Stimulated activated CD4-positive, alpha-beta T cell treated with anti-CD3 and anti-CD28 coated beads, Interleukin-15, amount 100 ng/mL, for 48 hours (primary cell): ENCODE measurements at regions not wholly inside any gene's neighbourhood (a gene's known extent, or its start where the extent isn't known, plus 50 kb on each side); places are given as distances from the start of the nearest gene placed in this dataset.

Experiments
- DNase-seq, 2 donors: peaks; one replicate each; pipeline ENCODE4 v3.0.0-alpha.2; 2020; ENCODE audit warnings: low read depth in 2 of 2

- no peak for DNase-seq
Measured at GRCh38 chr15:91521548-91521947, 332.0 kb upstream of the SLCO3A1 start.

DNA sequence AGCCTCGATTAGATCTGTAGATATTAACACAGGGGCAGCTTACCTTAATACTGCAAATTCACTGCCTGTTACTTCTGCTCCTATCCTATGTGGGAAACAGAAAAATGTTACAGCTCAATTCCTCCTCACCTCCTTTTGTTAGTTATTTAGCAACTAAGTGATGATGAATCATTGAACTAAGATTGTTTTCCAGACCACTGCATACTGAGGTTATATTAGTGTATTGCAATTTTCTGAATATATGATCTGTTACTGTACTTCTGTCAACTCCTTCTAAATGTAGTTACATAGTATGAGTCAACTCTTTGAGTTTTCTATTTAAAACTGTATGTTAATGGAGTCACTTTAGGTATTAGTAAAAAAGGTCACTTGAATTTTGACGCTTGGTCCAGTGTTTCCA lies 331.5 kb upstream of the SLCO3A1 start:
- no peak for DNase-seq

DNA sequence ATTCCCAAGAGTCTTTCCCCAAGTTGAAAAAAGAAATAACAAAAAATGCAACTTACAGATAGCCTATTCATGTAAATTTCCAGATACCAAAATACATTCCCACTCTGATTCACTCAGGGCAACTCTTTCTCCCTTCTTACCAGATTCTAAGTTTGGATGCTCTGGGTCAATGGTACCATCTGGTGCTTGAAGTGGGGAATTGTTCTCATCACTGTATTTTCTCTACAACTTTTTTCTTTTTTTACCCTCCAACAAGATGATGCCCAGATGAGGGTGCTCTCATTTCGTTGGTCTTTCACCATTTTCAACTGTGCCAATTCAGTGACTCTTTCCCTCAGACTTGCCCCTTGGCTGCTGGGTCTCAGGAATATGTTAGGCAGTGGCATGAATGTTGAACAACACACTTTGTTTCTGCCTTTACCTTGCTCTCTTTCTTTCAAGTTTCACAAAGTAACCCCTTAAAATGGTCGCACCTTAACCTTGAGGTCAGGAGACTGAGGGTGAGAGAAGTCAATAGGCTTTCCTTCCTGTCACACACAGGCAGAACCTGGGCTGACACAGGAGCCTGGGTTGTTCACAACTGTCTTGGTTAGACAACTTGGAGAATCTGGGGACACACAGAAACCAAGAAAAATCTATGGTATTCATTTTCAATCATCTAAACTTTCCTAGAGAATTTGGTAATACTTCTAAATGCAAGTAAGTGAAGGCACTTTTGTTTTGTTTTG lies 330.7 kb upstream of the SLCO3A1 start:
- no peak for DNase-seq

GRCh38 chr15:91523596-91523995 lies 329.9 kb upstream of the SLCO3A1 start:
- DNase-seq, result no peak

GRCh38 chr15:91524534-91524933 lies 329.0 kb upstream of the SLCO3A1 start:
- DNase-seq, result no peak

GRCh38 chr15:91525751-91526150 lies 327.8 kb upstream of the SLCO3A1 start:
- no peak for DNase-seq

DNA sequence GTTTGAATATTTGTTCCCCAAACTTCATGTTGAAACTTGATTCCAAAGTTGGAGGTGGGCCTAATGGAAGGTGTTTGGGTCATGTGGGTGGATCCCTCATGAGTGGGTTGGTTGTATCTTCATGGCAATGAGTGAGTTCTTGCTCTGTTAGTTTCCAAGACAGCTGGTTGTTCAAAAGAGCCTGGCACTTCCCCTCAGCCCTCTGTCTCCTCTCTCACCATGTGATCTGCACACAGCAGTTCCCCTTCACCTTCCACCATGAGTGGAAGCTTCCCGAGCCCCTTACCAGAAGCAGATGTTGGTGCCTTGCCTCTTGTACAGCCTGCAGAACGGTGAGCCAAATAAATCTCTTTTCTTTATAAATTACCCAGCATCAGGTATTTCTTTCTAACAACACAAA lies 327.1 kb upstream of the SLCO3A1 start:
- no peak for DNase-seq

DNA sequence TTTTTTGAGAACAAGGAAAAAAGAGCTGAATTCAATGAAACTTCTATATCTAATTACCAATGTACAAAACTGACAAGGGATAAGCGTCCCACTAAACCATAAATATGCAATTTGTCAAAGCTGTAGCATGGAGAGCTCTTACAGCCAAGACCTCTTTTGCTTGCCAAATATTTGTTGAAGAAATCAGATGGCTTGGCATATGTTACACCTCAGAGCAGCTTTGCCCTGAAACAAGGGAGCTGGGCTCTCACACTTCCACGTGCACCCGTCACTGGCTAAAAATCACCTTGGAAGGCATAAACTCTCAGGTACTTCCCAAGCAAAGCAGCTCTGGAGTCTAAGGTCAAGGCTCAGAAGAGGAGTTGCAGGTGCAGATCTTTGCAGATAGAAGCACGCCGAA lies 324.7 kb upstream of the SLCO3A1 start:
- no peak for DNase-seq

DNA sequence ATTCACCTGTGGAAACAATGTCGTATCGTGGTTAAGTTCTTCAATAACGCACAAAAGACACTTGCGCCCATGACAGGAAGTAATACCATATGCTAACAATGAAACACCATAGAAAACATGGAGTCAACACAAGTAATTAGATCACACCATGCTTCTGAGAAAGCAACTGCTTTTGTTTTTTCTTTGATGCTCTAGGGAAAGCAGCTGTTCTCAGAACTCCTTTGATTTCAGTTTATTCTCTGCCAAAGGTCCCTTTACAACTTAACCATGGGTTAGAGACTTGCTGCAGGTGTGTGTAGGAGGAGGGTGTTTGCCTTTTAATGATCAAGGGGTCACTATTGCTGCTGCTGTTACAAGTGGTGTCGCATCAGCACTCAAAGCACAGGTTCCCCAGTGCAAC lies 324.0 kb upstream of the SLCO3A1 start:
- DNase-seq, result no peak

DNA sequence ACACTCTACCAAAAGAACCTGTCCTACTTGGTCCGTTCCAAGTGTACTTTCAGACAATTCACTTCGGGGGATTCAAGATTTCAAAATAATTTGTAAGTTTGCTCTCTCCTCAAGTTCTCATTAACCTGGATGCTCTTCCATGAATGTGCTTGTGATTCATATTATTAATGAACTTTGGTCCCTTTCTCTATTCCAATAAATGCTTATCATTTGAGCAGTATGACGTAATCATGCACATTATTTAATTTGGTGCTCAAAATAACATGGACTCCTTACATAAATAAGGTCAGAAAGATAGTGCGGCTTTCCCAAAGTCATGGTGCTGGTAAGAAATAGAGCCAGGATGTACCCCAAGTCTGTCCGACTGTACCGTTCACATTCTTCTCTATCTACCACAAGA lies 323.2 kb upstream of the SLCO3A1 start:
- DNase-seq, result no peak

DNA sequence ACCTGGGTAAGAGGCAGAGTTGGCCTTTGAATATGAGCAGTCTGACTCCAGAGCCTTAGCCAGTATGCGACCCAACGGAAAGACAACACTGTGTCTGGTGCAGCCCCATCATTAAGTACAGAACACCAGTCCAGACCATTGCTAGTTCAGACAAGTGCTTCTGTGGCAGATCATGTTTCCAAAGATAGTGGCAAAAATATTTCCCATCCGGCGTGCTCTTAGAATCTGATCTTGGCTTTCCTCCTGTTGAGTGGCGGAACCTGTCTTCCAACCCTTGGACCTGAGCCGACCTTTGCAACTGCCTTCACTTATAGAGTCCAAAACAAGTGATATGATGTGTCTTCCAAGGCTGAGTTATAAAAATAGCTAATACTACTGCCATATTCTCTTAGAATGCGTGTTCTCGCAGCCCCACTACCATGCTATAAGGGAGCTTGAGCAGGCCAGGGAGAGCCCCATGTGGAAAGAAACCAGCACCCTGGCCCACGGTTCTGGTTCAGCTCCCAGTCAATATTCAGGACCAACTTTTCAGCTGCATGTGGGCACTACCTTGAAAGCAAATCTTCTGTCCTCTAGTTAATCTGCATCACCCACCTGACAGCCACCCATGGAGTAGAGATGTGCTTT lies 322.4 kb upstream of the SLCO3A1 start:
- no peak for DNase-seq

DNA sequence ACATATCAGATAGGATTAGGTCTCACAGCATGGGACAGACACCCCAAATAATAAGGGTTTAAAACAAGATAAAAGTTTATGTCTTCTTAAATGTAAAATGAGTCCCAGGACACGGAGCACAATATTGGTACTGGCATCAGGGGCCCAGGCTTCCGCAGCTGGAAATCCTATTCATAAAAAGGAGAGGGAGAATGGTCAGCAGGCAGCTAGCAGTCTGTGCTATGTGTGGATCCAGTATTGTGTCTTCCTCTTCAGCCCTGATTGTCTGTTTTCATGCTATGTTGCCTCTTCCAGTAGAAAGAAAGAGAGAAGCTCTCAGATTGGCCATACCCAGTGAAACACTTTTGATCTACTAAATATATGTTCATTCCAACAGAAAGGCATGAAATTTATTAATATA lies 319.3 kb upstream of the SLCO3A1 start:
- DNase-seq, result no peak

DNA sequence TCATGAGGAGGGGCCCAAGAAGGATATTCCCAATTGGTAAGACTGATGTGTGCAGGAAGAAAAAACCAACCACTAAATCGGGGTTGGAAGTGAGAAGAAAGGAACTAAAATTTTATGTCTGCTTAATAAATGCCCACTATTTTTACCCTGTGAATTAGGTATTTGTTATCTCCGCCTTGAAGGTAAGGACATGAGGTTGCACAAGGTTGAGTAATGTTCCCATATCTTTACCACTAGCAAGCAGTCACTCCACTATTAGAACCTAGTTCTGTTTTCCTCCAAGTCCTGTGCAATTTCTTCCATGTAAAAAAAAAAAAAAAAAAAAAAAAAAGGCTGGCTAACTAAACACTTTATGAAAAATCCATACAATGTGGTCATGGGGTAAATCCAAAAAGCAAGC lies 318.5 kb upstream of the SLCO3A1 start:
- DNase-seq, result no peak

DNA sequence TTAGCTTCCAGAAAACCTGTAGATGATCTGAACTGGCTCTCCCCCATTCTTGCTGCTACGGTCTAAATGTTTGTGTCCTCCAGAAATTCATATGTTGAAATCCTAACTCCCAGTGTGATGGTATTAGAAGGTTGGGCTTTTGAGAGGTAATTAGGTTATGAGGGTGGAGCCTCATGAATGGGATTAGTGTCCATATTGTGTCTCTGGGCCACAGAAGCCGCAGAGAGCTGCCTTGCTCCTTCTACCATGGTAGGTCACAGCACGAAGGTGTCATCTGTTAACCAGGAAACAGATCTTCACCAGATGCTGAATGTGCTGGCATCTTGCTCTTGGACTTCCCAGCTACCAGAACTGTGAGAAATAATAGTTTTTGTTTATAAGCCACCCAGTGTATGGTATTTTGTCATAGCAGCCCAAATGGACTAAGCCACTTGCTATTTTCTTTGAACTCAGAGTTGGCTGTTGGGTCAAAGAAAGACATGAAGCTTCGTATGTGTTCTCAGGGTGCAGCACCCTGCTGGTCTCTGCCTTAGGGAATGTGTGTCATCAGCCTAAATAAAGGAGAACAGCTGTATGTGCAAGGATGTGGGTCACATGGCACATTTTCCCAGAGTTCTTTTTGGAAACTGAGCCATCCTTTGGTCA lies 317.5 kb upstream of the SLCO3A1 start:
- no peak for DNase-seq

- no peak for DNase-seq
Measured at GRCh38 chr15:91537856-91538255, 315.7 kb upstream of the SLCO3A1 start.

DNA sequence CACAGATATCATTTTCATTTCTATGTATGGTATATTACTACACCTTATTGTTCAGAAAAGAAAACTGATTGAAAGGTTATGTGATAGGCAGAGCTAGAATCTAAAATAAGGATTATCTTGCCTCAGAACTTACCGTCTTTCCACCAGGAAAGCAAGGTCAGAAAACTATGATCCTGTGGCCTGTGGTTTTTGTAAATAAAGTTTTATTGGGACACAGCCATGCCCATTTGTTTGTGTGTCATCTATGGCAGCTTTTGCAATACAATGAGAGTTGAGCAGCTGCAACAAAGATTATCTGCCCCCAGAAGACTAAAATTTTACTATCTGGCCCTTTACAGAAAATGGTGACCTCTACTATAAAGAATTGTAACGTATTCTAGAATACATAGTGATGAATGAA lies 314.7 kb upstream of the SLCO3A1 start:
- no peak for DNase-seq

- no peak for DNase-seq
Measured at GRCh38 chr15:91541286-91541685, 312.2 kb upstream of the SLCO3A1 start.

DNA sequence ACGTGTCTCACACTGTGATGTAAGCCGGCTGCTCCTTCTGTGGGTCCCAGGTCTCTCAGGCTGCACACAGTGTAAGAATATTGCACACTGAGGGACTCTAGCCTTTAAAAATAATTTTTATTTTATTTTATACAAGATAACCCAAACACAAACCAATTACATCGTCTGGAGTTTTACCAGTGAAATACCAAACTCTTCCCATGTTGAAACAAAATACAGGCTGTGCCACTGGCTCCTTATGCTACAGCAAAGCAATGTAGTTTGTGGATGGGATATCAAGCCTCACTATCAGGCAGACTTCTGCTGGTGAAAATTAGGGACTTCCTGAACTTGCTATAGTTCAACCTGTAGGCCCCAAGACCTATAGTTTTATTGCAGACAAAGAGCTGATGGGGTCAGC lies 311.3 kb upstream of the SLCO3A1 start:
- DNase-seq, result no peak

DNA sequence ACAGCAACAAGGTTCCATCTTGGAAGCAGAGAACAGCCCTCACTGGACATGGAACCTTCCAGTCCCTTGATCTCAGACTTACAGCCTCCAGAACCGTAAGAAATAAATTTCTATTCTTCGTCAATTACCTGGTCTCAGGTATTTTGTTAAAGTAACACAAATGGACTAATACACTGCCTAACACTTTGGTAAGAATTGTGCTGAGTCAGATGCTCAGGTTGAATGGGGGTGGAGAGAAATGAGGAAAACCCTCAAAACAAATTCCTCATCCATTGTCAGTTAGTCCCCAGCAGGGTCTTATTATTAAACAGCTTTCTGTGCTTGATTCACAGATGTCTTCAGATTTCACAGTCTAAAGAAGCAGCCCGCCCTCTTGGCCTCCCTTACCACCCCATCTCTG lies 306.2 kb upstream of the SLCO3A1 start:
- DNase-seq, result no peak

GRCh38 chr15:91548549-91548948 lies 305.0 kb upstream of the SLCO3A1 start:
- DNase-seq, result no peak

DNA sequence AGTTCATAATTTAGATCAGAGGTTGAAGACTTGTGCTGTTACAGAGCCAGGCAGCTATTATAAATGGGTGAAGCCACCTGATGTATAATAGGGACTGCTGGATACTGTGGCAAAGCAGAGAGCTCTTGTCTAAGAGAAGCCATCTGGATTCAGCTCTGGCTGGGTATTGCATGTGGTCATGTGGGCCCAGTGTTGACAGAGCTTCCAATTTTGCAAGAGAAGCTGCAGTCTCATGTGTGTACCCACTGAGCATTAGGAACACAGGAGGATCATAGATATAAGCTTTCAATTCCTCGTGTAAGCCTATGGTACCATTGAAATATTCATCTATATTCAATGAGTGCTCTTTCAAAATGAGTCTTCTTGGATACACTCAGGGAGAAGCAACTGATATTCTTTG lies 303.9 kb upstream of the SLCO3A1 start:
- no peak for DNase-seq

DNA sequence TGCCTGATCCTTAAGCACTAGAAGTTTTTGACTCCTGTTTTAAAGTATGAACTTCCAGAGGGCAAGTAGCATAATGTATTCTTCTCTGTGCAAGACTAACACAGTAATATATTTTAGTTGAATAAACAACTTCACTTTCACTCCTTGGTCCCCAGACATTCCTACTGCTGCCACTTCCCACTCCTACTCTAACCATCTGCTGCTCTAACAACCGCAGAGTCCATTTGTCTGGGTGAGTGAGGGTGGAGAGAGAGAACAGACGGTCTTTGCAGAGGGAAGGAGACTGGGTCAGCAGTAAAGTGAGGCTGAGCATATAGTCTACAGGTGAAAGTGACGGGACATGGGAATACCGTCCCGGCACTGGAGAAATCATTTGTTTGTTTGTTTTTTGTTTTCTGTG lies 301.0 kb upstream of the SLCO3A1 start:
- DNase-seq, result no peak

GRCh38 chr15:91553196-91553854 lies 300.2 kb upstream of the SLCO3A1 start:
- DNase-seq, result no peak
